HCT116 (cell line): ENCODE measurements at regions not wholly inside any gene's neighbourhood (a gene's known extent, or its start where the extent isn't known, plus 50 kb on each side); places are given as distances from the start of the nearest gene placed in this dataset.

Experiments
- ATAC-seq: fragments of 200-7000 bp; cut with Tn5 transposase; 2 replicates; pipeline ENCODE4 v1.9.1; 2020; ENCODE audit warnings: mild to moderate bottlenecking, moderate library complexity
- BruUV-seq: library from RNA; stranded (reverse); fragments of 400-500 nt; replicated peaks from 2 replicates; lab custom pipeline; 2021; lab: Mats Ljungman, UMichigan
- CTCF ChIA-PET: fragments of 300-600 bp; sonication (Branson Sonifier 250); formaldehyde crosslinking; loops from one replicate; lab custom pipeline; 2021; ENCODE audit warnings: antibody characterized with exemption; lab: Charles Lee
- POLR2A ChIA-PET: fragments of 300-600, 350-600 bp; sonication (Branson Sonifier 250); formaldehyde crosslinking; loops from one replicate; lab custom pipeline; 2021; ENCODE audit warnings: antibody characterized with exemption; lab: Charles Lee
- RAD21 ChIA-PET, 2 experiments: fragments of 300-600 bp; sonication (Branson Sonifier 250); formaldehyde crosslinking; loops; one replicate each; lab custom pipeline; 2023; ENCODE audit warnings: low total read pairs in 2 of 2; ENCODE audit not compliant: uncharacterized antibody in 2 of 2, unreplicated experiment in 2 of 2, low non-redundant PET in 1 of 2; lab: Charles Lee
- DNase-seq: peaks from one replicate; pipeline ENCODE4 v3.0.0-alpha.2; 2010; ENCODE audit warnings: low read depth, low spot score
- H2AFZ ChIP-seq: fragments of 200-600 bp; shearing (Covaris generic), sonication (generic); 2 replicates; pipeline ENCODE4 v1.6.1; 2017; ENCODE audit warnings: low read depth, mixed run types, mixed read lengths, antibody characterized with exemption, low read length; ENCODE audit not compliant: poor library complexity, severe bottlenecking
- H3K27ac ChIP-seq: 2 replicates; pipeline ENCODE4 v1.5.1; 2012; ENCODE audit warnings: low read depth, low read length
- H3K27me3 ChIP-seq: fragments of 200-600 bp; sonication (generic); 2 replicates; pipeline ENCODE4 v1.6.1; 2016; ENCODE audit warnings: mixed run types, low read length, mixed read lengths; ENCODE audit not compliant: insufficient read depth
- H3K36me3 ChIP-seq, 2 experiments: fragments of 200-500 bp in 1 of 2; fragments of 200-600 bp in 1 of 2; sonication (Bioruptor generic) in 1 of 2; sonication (generic) in 1 of 2; 2 replicates each; pipeline versions ENCODE4 v1.5.1 to v1.6.1; 2014 to 2016; ENCODE audit warnings: low read length in 2 of 2, inconsistent platforms in 1 of 2, mixed read lengths in 1 of 2, mixed run types in 1 of 2; ENCODE audit not compliant: insufficient read depth in 2 of 2, control insufficient read depth in 1 of 2
- H3K4me1 ChIP-seq, 2 experiments: fragments of 200-600 bp in 1 of 2; sonication (generic) in 1 of 2; 2 replicates each; pipeline versions ENCODE4 v1.5.1 to v1.6.1; 2012 to 2017; ENCODE audit warnings: low read length in 2 of 2, inconsistent platforms in 1 of 2, mild to moderate bottlenecking in 1 of 2, mixed read lengths in 1 of 2, mixed run types in 1 of 2, moderate library complexity in 1 of 2; ENCODE audit not compliant: insufficient read depth in 2 of 2, control insufficient read depth in 1 of 2
- H3K4me2 ChIP-seq: fragments of 200-600 bp; sonication (generic); 2 replicates; pipeline ENCODE4 v1.6.1; 2017; ENCODE audit warnings: mixed run types, low read length, mixed read lengths
- H3K4me3 ChIP-seq, 2 experiments: fragments of 200-600 bp in 1 of 2; sonication (generic) in 1 of 2; replicated peaks in 1 of 2; 2 replicates each; pipeline ENCODE4 v1.5.1; 2011 to 2016; ENCODE audit warnings: low read length in 2 of 2, control low read depth in 1 of 2, low read depth in 1 of 2, mild to moderate bottlenecking in 1 of 2, mixed read lengths in 1 of 2, mixed run types in 1 of 2
- H3K79me2 ChIP-seq: fragments of 200-600 bp; sonication (generic); 2 replicates; pipeline ENCODE4 v1.6.1; 2017; ENCODE audit warnings: mild to moderate bottlenecking, mixed run types, low read length, moderate library complexity, mixed read lengths; ENCODE audit not compliant: insufficient read depth
- H3K9ac ChIP-seq: fragments of 200-600 bp; sonication (generic); 2 replicates; pipeline ENCODE4 v1.6.1; 2016; ENCODE audit warnings: low read length, mixed read lengths
- H3K9me2 ChIP-seq: fragments of 200-600 bp; sonication (generic), shearing (Covaris generic); 2 replicates; pipeline ENCODE4 v1.6.1; 2017; ENCODE audit warnings: mixed run types, mild to moderate bottlenecking, moderate library complexity; ENCODE audit not compliant: insufficient read depth
- H3K9me3 ChIP-seq, 2 experiments: fragments of 200-500 bp in 1 of 2; fragments of 200-600 bp in 1 of 2; sonication (Bioruptor generic) in 1 of 2; sonication (generic) in 1 of 2; 2 replicates each; pipeline ENCODE4 v1.6.1; 2014 to 2017; ENCODE audit warnings: low read length in 2 of 2, mixed read lengths in 2 of 2, inconsistent platforms in 1 of 2, low read depth in 1 of 2, mild to moderate bottlenecking in 1 of 2, mixed run types in 1 of 2, moderate library complexity in 1 of 2; ENCODE audit not compliant: control insufficient read depth in 1 of 2, insufficient read depth in 1 of 2
- H4K20me1 ChIP-seq: fragments of 200-600 bp; sonication (generic), shearing (Covaris generic); 2 replicates; pipeline ENCODE4 v1.6.1; 2017; ENCODE audit warnings: mixed run types, mild to moderate bottlenecking, moderate library complexity; ENCODE audit not compliant: insufficient read depth
- ATF3 ChIP-seq: IDR thresholded peaks from 2 replicates; pipeline ENCODE4 v1.6.1; 2012
- CBX3 ChIP-seq: IDR thresholded peaks from 2 replicates; pipeline ENCODE4 v1.6.1; 2012; ENCODE audit warnings: low read depth
- CEBPB ChIP-seq: IDR thresholded peaks from 2 replicates; pipeline ENCODE4 v1.6.1; 2012; ENCODE audit warnings: low read depth
- EGR1 ChIP-seq: IDR thresholded peaks from 2 replicates; pipeline ENCODE4 v1.6.1; 2012; ENCODE audit warnings: low read depth
- EZH2 ChIP-seq: fragments of 200-600 bp; sonication (generic); IDR thresholded peaks from 2 replicates; pipeline ENCODE4 v1.6.1; 2017; ENCODE audit warnings: antibody characterized with exemption, mixed run types
- EZH2phosphoT487 ChIP-seq: fragments of 200-600 bp; IDR thresholded peaks from 2 replicates; pipeline ENCODE4 v1.6.1; 2018; ENCODE audit warnings: antibody characterized with exemption, borderline replicate concordance
- FOSL1 ChIP-seq: IDR thresholded peaks from 2 replicates; pipeline ENCODE4 v1.6.1; 2012; ENCODE audit warnings: low read depth
- POLR2A ChIP-seq: IDR thresholded peaks from 2 replicates; pipeline ENCODE4 v1.7.0; 2011; ENCODE audit warnings: borderline replicate concordance; ENCODE audit not compliant: insufficient read depth, insufficient read length; ENCODE audit errors: extremely low read depth
- POLR2AphosphoS5 ChIP-seq: IDR thresholded peaks from 2 replicates; pipeline ENCODE4 v1.6.1; 2011; ENCODE audit warnings: mild to moderate bottlenecking, low read depth, low read length, moderate library complexity
- RAD21 ChIP-seq: IDR thresholded peaks from 2 replicates; pipeline ENCODE4 v1.6.1; 2012; ENCODE audit warnings: low read depth, mild to moderate bottlenecking
- REST ChIP-seq: IDR thresholded peaks from 2 replicates; pipeline ENCODE4 v1.6.1; 2012; ENCODE audit warnings: low read depth
- SIN3A ChIP-seq: IDR thresholded peaks from 2 replicates; pipeline ENCODE4 v1.6.1; 2012; ENCODE audit warnings: low read depth
- SP1 ChIP-seq: IDR thresholded peaks from 2 replicates; pipeline ENCODE4 v1.6.1; 2012; ENCODE audit warnings: low read depth
- SRF ChIP-seq: IDR thresholded peaks from 2 replicates; pipeline ENCODE4 v1.6.1; 2012; ENCODE audit warnings: low read depth
- TCF7L2 ChIP-seq: IDR thresholded peaks from 2 replicates; pipeline ENCODE4 v1.7.0; 2011; ENCODE audit warnings: borderline replicate concordance, inconsistent platforms; ENCODE audit not compliant: insufficient read depth, insufficient read length; ENCODE audit errors: extremely low read depth
- YY1 ChIP-seq: IDR thresholded peaks from 2 replicates; pipeline ENCODE4 v1.6.1; 2011; ENCODE audit warnings: low read length, low read depth, moderate library complexity, mild to moderate bottlenecking; ENCODE audit not compliant: insufficient replicate concordance; ENCODE audit errors: extremely low read depth
- ZNF274 ChIP-seq: fragments of 200-500 bp; sonication (Bioruptor generic); IDR thresholded peaks from 2 replicates; pipeline ENCODE4 v1.6.1; 2014; ENCODE audit warnings: mild to moderate bottlenecking, low read depth, low read length, inconsistent platforms
- intact Hi-C: fragments of 100-400 bp; cut with micrococcal nuclease; formaldehyde crosslinking; loops from 2 replicates; pipeline ENCODE4 v1.10.0; 2022
- TF ChIP-seq, protein P1 (sequence below), 3 experiments: fragments of 200-600 bp in 1 of 3; sonication (generic) in 1 of 3; IDR thresholded peaks in 2 of 3; conservative IDR thresholded peaks in 1 of 3; 2 replicates each; pipeline ENCODE4 v1.5.1; 2012 to 2017; ENCODE audit warnings: low read depth in 2 of 3, low read length in 2 of 3, antibody characterized with exemption in 1 of 3, borderline replicate concordance in 1 of 3, control low read depth in 1 of 3, mild to moderate bottlenecking in 1 of 3, mixed read lengths in 1 of 3, mixed run types in 1 of 3, moderate library complexity in 1 of 3; ENCODE audit not compliant: insufficient read depth in 1 of 3
- TF ChIP-seq, protein P2 (sequence below): IDR thresholded peaks from 2 replicates; pipeline ENCODE4 v1.6.1; 2012
- TF ChIP-seq, protein P3 (sequence below): IDR thresholded peaks from 2 replicates; pipeline ENCODE4 v1.6.1; 2011; ENCODE audit warnings: mild to moderate bottlenecking, low read length, moderate library complexity; ENCODE audit not compliant: insufficient replicate concordance; ENCODE audit errors: extremely low read depth

- H3K27me3 ChIP-seq, result no peaks in the 10 kb centered on the region
- H3K4me2 ChIP-seq, result no peak overlapping the region
- ChIA-PET POLR2A (no interaction called here), RAD21 (no interaction called here), CTCF (no interaction called here)
- H3K79me2 ChIP-seq, result no peaks in the 10 kb centered on the region
- H3K9me2 ChIP-seq, result no peaks in the 10 kb centered on the region
- no TSS peak for BruUV-seq
- peaks cover 22 to 28% of the 10 kb centered on the region in 2 experiments; a peak in 2 of 4 replicates for H3K9me3 ChIP-seq
- no peak for ATAC-seq
- no peak for TF ChIP-seq EGR1
- TF ChIP-seq YY1, result no peak
- no peak for TF ChIP-seq POLR2AphosphoS5
- TF ChIP-seq SIN3A, result no peak
- no peak for TF ChIP-seq ZNF274
- no peak for TF ChIP-seq ATF3
- no peak for TF ChIP-seq FOSL1
- TF ChIP-seq SP1, result no peak
- TF ChIP-seq, protein P1, sequence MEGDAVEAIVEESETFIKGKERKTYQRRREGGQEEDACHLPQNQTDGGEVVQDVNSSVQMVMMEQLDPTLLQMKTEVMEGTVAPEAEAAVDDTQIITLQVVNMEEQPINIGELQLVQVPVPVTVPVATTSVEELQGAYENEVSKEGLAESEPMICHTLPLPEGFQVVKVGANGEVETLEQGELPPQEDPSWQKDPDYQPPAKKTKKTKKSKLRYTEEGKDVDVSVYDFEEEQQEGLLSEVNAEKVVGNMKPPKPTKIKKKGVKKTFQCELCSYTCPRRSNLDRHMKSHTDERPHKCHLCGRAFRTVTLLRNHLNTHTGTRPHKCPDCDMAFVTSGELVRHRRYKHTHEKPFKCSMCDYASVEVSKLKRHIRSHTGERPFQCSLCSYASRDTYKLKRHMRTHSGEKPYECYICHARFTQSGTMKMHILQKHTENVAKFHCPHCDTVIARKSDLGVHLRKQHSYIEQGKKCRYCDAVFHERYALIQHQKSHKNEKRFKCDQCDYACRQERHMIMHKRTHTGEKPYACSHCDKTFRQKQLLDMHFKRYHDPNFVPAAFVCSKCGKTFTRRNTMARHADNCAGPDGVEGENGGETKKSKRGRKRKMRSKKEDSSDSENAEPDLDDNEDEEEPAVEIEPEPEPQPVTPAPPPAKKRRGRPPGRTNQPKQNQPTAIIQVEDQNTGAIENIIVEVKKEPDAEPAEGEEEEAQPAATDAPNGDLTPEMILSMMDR (IDR thresholded peaks at IDR 0.05 in 2 of 3, conservative IDR thresholded peaks at IDR 0.05 in 1 of 3; ENCODE audit: borderline replicate concordance in 1 of 3, insufficient read depth in 1 of 3, low read depth in 2 of 3, low read length in 2 of 3), result no peak
- no peak for TF ChIP-seq REST
- no peak for TF ChIP-seq SRF
- no peak for TF ChIP-seq EZH2
- TF ChIP-seq, protein P2, sequence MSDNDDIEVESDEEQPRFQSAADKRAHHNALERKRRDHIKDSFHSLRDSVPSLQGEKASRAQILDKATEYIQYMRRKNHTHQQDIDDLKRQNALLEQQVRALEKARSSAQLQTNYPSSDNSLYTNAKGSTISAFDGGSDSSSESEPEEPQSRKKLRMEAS, result no peak
- TF ChIP-seq POLR2A, result no peak
- no peak for TF ChIP-seq EZH2phosphoT487
- TF ChIP-seq TCF7L2, result no peak
- TF ChIP-seq, protein P3, sequence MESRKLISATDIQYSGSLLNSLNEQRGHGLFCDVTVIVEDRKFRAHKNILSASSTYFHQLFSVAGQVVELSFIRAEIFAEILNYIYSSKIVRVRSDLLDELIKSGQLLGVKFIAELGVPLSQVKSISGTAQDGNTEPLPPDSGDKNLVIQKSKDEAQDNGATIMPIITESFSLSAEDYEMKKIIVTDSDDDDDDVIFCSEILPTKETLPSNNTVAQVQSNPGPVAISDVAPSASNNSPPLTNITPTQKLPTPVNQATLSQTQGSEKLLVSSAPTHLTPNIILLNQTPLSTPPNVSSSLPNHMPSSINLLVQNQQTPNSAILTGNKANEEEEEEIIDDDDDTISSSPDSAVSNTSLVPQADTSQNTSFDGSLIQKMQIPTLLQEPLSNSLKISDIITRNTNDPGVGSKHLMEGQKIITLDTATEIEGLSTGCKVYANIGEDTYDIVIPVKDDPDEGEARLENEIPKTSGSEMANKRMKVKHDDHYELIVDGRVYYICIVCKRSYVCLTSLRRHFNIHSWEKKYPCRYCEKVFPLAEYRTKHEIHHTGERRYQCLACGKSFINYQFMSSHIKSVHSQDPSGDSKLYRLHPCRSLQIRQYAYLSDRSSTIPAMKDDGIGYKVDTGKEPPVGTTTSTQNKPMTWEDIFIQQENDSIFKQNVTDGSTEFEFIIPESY, result no peak
- no peak for TF ChIP-seq CBX3
- no peak for TF ChIP-seq CEBPB
- no peak for TF ChIP-seq RAD21
- no peak overlapping the region for H3K9ac ChIP-seq
- intact Hi-C loops, result no loop called here
- no peaks in the 10 kb centered on the region for H4K20me1 ChIP-seq
- H2AFZ ChIP-seq, result no peak overlapping the region
- no peak for DNase-seq
- H3K27ac ChIP-seq, result no peak overlapping the region
- H3K36me3 ChIP-seq, result no peaks in the 10 kb centered on the region
- no peak overlapping the region for H3K4me3 ChIP-seq
- no peaks in the 10 kb centered on the region for H3K4me1 ChIP-seq
These were observed 132.5 kb upstream of the FBXL7 start for GRCh38 chr5:15367489-15367888.
